GM18508 (cell line): ENCODE measurements at regions not wholly inside any gene's neighbourhood (a gene's known extent, or its start where the extent isn't known, plus 50 kb on each side); places are given as distances from the start of the nearest gene placed in this dataset.
"Not testable (repeated sequence)": the region's sequence is repeated elsewhere in the genome, so short reads cannot be mapped to it uniquely, and the experiment has no call there.

Source experiments
- ATAC-seq: cut with Tn5 transposase; IDR thresholded peaks from one replicate; pipeline ENCODE4 v1.9.1; 2021; ENCODE audit warnings: moderate number of reproducible peaks; ENCODE audit not compliant: insufficient read depth, unreplicated experiment

DNA sequence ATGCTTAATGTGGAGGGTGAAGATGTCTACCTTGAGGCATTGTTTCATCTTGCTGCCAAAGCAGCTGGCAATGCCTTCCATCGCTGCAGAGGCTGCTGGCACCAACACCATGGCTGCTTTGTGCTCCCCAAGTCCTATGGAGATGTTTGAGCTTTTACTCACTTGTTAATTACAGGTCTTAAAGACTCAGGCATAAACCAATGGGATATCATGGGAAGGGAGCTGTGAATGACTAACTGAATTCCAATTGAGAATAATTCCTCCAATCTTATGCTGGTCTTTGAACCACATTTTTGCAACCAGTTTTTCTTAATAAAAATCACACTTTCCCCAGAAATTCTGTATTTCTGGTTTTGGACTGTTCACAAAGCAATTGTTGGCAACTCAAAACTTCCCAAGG, 762.0 kb downstream of the GBE1 start:
- ATAC-seq = no peak

DNA sequence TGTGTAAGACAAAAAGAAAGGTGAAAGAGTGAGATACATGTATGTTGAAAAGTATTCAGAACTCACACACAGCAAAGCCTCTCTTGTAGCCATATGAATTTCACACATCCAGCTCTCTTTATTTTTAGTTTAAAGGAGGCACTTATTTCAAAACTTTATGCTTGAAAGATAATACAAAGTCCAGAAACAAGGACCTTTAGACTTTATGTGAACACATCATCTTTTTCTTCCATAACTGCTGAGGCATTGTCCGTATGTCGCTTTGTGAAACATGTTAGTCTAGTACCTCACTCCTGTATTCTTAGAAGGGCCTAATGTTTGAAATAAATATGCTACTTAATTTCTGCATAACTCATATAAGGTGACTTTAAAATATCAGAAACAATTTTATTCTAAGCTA, 763.4 kb downstream of the GBE1 start:
- no peak for ATAC-seq

DNA sequence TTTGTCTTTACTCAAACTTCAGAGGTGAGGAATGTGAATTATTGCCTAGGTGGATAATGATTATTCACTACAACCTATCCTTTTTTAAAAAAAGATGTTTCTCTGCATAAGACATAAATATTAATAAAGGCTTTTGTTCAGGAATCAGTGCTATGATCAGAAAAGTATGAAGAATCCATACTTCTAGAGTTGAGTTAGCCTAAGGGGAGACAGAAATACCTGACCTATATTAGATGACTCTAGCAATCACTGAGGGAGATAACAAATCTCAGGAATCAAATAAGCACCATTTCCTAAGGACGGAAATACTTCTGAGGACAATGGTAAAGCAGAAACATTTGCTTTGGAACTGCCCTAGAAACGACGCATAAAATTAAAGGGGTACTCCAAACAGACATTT, 763.8 kb downstream of the GBE1 start:
- no peak for ATAC-seq

DNA sequence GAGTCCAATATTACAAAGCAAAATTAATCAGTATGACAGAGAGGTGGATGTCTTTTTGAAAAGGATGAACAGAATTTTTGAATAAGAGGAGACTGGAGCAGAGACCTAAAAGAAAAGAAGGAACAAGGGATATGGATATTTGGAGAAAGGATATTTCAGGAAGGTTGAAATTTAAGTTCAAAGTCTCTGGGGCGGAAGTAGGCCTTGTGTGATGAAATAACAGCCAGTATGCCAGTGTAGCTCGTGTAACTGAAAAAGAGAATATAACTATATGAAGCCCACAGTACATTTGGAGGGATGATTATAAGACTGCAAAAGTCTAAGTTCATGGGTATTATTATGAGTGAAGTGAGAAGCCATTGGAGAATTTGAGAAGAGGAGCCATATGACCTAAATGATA, 766.7 kb downstream of the GBE1 start:
- no peak for ATAC-seq

DNA sequence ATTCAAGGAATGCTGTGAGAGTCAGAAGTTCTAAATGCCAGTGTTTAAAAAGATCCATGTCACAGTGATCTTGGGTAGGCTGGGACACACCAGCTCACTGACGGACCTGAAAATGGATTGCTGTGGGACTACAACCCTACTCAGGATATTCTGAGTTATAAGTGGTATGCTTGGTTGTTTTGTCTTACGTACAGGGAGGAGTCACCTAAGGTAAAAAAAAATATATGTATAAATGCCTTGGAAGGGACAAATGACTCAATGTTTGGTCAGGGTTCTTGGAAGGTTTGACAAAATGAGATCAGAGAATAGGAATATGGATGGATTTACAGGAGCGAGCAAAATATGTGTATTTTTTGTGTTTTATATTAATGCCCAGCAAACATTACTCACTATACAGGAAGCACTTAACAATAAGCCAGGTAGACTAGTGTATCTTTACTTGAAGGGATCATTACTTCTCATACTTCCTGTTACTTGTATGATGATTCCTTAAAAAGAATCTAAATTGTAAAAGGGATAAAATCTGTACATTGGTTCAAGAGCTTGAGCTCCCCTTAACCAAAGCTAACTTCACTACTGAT, 767.3 kb downstream of the GBE1 start:
- ATAC-seq = no peak

DNA sequence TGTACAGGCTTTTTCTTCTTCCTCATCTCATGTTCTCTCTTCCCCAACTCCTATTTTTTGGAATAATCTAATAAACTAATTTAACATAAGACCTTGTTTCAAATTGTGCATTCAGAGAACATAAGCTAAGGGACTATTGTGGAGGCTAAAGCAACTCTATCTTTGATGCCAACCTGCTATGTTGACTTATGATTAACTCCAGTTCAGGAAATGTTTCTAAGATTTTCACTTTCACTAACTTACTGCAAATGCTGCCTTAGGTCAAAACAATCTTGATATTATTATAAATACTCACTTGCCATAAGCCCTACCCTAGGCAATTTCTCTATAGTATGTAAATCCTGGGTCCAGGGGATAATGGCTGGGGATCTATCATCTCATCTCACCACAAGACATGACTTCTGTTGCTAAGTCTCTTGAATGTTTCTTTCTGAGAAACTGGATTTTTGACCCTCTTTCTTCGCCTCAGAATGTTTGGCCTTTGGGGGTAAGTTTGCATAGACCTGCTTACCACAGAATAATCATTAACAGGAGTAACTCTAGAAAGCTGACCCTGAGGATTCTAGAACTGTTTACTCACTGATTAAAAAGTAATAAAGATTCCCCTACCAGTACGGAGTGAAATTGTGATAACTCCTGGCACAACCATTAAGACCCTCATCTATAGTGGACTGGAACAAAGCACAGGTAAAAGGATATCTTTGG, 768.1 kb downstream of the GBE1 start:
- peak; percentile 74 for ATAC-seq

DNA sequence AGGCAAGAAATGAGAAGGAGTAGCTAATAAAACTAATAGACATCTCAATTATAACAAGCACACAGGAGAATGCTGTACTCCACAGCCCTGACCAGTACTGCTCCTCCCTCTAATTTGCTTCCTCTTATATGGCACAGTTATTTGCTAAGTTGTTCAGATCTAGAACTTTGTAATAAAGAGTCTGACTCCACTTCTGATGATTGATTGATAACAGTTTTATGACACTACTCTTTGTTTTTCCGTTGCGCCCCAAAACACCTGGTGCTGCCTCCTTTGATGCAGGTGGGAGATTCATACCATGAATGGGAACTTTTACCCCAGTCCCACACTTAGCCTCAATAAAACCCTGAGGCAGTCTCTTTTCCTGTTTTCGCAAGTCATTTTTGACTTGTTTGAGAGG, 777.7 kb downstream of the GBE1 start:
- ATAC-seq = no peak

DNA sequence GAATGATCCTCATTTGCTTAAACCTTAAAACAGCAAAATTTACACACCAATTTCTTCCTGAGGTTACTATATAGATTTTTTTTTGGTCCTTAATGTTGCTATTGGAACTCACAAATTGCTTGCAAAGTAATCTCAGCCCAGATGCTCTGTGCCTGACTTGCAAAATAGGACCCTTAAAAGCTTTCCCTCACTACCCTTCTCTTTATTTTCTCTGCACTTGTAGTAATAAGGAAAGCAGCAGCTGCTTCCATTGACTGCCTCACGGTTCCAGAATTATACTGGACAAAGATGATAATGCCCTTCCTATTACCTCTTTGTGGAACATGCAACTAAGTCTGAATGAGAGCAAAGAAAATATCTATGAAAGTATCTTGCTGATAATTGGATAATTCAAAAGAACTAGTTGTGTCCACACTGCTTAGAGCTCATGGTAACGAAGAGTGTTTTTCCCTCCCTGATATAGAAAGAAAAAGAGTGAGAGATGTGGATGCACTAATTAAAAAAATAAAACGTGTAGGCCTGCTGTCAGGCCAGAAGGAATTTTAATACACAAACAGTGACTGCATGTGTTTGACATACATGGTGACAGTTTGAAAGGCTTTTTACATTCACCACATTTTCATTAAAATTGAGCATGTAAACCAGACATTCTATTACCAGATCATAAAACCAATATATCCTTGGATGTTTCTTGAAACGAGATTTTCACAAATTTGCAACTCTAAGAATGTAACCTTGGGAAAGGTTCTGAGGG, 783.1 kb downstream of the GBE1 start:
- ATAC-seq = no peak

DNA sequence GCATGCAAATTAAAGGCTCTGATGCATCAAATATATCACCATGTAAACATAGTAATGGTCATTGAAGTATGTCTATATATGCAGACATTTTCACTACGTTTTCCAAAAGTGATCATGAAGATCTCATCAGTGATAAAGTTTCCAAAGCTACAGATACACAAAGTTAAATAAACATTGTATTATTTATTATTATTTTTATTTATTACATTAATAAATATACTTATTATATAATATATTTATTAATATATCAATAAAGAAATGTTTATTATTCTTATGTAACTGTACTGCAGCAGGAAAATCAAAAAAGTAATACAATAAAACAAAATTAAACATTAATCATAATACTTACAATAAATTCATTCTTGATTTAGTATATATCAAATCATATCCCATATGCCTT, 791.2 kb downstream of the GBE1 start:
- ATAC-seq = no peak

DNA sequence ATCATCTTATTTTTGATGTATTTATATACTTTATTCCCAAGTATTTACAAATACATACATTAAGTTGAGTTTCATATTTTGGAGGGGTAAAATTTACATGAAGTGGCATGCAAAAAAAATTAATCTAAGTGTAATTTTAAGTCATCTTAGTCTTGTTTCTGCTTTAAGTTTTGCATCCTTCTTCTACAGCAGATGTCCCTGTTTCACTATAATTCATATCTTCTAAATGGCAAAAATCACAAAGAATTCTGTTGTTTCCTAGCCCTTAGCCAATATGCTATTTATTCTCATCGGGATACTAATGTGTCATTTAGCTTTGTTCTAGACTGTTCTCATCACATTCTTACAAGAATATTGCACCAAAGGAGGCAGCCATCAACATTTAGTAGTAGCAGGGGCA, 831.9 kb downstream of the GBE1 start:
- ATAC-seq = no peak

DNA sequence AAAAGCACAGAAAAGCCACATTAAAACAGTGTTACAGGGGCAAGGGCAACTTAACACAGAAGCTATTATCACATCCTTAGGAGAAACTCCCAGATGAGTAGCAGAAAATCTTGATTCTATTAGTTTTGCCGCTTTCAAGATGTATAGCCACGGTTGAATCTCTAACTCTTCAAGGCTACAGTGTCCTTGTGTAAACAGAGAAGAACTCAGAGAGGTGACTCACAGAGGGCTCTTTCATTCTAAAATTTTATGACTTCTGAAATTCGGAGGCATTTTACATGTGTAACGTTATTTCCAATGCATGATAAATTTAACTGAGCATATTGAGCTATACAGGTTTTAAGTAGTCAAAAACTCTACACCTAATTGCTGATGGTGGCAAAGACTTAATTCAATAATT, 846.6 kb downstream of the GBE1 start:
- ATAC-seq = no peak

DNA sequence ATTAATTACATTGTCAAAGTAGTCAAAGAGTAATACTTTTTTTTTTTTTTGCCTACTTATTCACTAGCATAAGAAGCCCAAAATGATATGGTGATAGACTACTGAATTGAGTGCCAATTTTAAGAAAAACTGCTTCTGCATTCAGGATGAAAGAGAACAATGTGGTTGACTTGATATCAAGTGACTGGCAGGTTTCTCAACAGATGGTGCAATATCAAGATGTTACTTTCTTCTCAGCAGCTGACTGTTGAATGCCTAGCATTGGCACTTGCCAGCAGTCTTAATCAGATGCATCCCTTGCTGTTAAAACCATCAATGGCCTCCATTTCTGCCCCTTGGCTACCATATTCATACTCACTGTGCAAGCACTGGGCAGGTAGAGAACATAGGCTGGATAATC, 863.2 kb downstream of the GBE1 start:
- no peak for ATAC-seq

DNA sequence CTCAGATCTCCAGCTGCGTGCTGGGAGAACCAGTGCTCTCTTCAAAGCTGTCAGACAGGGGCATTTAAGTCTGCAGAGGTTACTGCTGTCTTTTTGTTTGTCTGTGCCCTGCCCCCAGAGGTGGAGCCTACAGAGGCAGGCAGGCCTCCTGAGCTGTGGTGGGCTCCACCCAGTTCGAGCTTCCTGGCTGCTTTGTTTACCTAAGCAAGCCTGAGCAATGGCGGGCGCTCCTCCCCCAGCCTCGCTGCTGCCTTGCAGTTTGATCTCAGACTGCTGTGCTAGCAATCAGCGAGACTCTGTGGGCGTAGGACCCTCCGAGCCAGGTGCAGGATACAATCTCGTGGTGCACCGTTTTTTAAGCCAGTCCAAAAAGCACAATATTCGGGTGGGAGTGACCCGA, 864.4 kb downstream of the GBE1 start:
- not testable (repeated sequence) for ATAC-seq

DNA sequence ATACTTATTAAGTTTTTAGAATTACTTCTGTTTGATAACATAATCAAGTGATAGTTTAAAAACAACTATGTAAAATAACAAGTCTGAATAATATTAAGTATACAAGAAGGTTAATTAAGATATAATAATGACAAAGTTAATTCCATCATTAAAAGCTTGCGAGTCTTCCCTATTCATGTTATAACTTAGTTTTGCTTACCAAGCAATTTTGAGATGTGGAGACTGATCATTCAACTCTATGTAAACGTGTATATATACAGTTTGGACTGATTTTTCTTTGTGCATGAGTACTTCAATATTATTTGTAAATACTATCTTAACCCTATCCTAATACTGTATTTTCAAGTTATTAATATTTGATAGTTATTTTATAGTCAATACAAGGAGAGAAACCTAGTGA, 870.9 kb downstream of the GBE1 start:
- ATAC-seq = no peak

DNA sequence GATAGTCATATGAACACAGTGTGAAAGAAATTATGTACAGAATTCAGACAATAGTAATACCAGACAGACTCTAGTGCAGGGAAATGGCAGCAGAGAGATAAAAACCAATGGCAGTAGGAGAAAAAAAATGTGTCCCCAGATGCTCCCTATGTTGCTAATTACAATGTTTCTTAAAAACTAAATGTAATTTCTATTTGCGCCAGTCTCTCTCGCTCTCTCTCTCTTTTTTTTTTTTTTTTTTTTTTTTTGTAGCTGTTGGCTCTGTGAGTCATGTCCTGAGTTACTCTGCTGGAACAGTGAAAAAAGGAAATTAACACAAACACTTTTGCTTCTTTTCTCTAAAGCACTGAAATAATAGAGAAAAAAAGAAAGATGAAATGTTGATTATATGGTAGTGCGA, 871.9 kb downstream of the GBE1 start:
- ATAC-seq = no peak

DNA sequence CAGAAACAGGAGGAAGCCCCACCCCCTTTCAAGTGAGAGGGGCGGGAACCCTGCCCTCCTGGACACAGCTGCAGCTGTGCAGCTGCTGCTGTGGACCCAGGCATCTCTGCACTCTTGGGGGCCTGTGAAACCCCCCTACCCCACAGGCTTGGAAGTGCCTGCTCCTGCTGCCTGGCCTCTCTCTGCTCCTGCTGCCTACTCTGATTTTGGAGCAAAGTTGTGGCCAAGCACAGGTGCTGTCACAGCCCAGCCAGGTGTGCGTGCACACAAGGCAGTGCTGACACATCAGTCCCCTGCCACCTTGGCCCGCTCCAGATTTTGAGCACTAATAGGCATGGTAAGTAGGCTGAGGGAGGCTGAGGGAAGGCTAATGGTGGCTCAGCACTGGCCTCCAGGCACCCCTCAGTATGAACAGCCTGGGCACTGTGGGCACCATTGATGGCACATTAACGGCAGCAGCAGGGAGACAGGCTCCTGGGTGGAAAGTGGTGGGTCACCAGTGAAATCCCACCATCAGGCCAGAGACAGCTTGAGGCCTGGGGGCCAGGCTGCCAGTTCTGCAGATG, 890.9 kb downstream of the GBE1 start:
- no peak for ATAC-seq

DNA sequence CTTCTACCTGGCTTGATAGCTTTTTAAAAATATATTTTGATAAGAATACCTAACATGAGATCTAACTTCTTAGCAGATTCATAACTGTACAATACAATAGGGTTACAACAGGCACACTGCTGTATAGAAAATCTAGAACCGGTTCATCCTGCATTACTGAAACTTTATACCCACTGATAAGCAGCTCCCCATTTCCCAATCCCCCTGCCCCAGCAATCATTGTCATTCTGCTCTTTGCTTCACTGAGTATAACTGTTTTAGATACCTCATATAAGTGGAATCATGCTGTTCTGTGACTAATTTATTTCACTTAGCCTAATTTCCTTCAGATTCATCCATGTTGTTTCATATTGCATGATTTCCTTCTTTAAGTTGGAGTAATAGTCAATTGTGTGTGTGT, 906.0 kb downstream of the GBE1 start:
- ATAC-seq = no peak

DNA sequence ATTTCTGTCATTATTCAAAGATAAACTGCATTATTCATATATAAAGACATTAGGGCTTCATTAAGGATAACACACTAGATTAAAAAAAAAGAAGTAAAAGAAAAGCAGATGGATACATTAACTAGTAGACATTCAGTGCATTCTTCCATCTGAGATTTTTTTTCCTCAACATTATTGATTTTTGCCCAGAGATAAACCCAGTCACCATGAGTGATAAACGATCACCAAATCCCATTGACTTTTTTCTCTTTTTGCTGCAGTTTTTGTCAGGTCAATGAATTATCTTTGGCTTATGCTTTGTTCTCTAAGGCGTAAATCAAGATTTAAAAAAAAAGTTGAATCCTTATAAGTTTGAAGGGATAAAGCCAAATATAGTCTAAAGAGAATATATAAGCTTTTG, 925.0 kb downstream of the GBE1 start:
- ATAC-seq = no peak

DNA sequence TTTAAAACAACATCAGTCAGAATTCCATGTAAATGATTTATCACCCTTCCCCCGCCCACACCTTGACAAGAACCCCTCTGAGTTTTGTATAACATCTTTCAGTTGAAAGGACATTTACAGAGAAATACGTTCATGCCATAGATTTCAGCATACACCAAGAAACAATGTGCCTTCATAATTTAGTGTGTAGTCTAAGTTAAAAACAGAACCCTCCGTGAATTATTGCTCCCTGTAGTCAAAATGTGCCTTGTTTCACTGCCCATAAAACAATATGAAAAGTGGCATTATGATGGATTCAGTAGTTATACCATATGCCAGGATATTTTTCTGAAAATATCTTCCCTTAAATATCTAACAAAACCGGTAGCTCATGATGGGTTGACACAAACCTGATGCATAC, 953.9 kb downstream of the GBE1 start:
- no peak for ATAC-seq

DNA sequence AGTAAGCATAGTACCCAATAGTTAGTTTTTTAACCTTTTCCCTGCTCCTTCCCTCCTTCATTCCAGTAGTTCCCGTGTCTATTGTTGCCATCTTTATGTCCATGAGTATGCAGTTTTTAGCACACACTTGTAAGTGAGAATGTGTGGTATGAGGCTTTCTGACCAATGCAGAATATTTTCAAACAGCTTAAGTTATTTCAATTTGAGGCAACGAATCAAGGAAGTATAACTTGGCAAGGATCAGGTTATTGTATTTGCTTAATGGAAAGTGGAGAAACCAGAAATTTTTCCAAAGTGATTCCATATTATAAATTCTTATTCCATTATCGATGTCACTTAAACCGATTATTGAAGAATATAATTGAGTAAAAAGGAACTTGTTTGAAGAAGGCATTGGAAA, 954.8 kb downstream of the GBE1 start:
- no peak for ATAC-seq

DNA sequence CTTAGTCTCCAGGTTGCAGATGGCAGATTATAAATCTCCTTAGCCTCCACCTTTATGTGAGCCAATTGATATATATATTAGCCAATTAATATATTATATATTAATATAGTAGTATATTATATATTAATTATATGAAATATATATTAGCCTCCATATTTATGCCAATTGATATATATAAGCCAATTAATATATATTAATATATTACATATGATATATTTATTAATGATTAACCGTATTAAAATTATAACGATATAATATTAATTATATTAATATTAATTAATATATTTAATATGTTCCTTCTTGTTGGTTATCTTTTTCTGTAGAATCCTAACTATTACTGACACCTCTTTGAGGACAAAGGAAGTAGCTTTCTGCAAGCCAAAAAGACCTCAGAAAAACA, 972.5 kb downstream of the GBE1 start:
- no peak for ATAC-seq

DNA sequence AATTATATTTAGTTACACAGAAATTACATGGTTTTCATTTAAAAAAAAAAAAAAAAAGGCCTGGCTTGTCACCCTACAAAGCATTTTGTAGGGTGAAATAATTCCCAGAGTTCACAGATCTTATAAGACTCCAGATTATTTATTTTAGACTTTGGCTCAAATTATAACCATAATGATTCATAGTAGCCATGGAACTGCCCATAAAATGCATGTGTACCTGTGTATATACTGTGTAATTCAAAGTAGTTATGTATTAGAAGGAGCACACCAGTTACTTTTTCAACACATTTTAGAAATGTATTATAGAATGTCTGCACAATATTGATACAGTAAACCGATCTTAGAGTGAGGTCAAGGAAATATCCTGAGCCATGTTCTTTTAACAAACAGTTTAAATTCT, 975.6 kb downstream of the GBE1 start:
- ATAC-seq = no peak
